ENCODE measurements at regions not wholly inside any gene's neighbourhood (a gene's known extent, or its start where the extent isn't known, plus 50 kb on each side); places are given as distances from the start of the nearest gene placed in this dataset.

DNA sequence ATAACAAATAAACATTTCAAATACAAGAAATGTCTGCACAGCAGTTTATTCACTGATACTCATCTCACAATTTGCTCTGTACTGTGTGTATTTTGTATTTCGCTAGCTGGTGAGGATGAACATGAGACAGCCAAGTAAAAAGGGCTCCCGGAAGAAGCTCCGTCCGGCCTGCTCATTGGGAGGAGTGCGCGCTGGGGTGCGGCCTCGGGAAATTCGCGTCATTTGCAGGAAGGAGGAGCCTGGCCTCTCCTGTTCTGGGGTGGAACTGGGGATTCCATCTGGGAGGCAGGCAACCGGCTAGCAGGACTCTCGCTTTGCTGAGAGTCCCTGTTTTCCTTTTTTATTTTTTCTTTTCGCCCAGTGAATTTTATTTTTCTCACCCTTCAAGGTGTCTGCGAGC is 368.4 kb upstream of the TMEM132C start:
- no peak for TF ChIP-seq POLR2A (IDR thresholded peaks at IDR 0.05)
- TF ChIP-seq, protein P1, sequence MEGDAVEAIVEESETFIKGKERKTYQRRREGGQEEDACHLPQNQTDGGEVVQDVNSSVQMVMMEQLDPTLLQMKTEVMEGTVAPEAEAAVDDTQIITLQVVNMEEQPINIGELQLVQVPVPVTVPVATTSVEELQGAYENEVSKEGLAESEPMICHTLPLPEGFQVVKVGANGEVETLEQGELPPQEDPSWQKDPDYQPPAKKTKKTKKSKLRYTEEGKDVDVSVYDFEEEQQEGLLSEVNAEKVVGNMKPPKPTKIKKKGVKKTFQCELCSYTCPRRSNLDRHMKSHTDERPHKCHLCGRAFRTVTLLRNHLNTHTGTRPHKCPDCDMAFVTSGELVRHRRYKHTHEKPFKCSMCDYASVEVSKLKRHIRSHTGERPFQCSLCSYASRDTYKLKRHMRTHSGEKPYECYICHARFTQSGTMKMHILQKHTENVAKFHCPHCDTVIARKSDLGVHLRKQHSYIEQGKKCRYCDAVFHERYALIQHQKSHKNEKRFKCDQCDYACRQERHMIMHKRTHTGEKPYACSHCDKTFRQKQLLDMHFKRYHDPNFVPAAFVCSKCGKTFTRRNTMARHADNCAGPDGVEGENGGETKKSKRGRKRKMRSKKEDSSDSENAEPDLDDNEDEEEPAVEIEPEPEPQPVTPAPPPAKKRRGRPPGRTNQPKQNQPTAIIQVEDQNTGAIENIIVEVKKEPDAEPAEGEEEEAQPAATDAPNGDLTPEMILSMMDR (IDR thresholded peaks at IDR 0.05) = no peak
